OCI-LY7 (cell line): ENCODE measurements at regions not wholly inside any gene's neighbourhood (a gene's known extent, or its start where the extent isn't known, plus 50 kb on each side); places are given as distances from the start of the nearest gene placed in this dataset.
"Not testable (repeated sequence)": the region's sequence is repeated elsewhere in the genome, so short reads cannot be mapped to it uniquely, and the experiment has no call there.

Source experiments
- BruUV-seq: library from RNA; stranded (reverse); fragments of 400-500 nt; replicated peaks from 2 replicates; lab custom pipeline; 2021; lab: Mats Ljungman, UMichigan
- CTCF ChIA-PET: fragments of 300-600 bp; sonication (Branson Sonifier 250); formaldehyde crosslinking; loops from one replicate; lab custom pipeline; 2022; ENCODE audit warnings: antibody characterized with exemption; ENCODE audit not compliant: unreplicated experiment; lab: Charles Lee
- POLR2A ChIA-PET: fragments of 300-600 bp; sonication (Branson Sonifier 250); formaldehyde crosslinking; loops from one replicate; lab custom pipeline; 2022; ENCODE audit warnings: antibody characterized with exemption; lab: Charles Lee
- DNase-seq: peaks from one replicate; pipeline ENCODE4 v3.0.0-alpha.2; 2015; ENCODE audit warnings: low spot score
- H2AFZ ChIP-seq: fragments of 200-600 bp; sonication (generic), shearing (Covaris generic); 2 replicates; pipeline ENCODE4 v1.6.1; 2014; ENCODE audit warnings: mild to moderate bottlenecking, antibody characterized with exemption, low read length, moderate library complexity
- H3K27ac ChIP-seq: fragments of 200-600 bp; sonication (generic); 2 replicates; pipeline ENCODE4 v1.5.1; 2014; ENCODE audit warnings: mixed run types, low read depth, mild to moderate bottlenecking, moderate library complexity, low read length, inconsistent platforms; ENCODE audit not compliant: poor library complexity, severe bottlenecking
- H3K36me3 ChIP-seq: fragments of 200-600 bp; sonication (generic); 2 replicates; pipeline ENCODE4 v1.6.1; 2014; ENCODE audit warnings: mild to moderate bottlenecking, antibody characterized with exemption, low read length, moderate library complexity, mixed read lengths; ENCODE audit not compliant: insufficient read depth
- H3K4me1 ChIP-seq: fragments of 200-600 bp; sonication (generic); 2 replicates; pipeline ENCODE4 v1.5.1; 2014; ENCODE audit warnings: mild to moderate bottlenecking, low read length; ENCODE audit not compliant: insufficient read depth, poor library complexity, severe bottlenecking
- H3K4me2 ChIP-seq: fragments of 200-600 bp; sonication (generic); 2 replicates; pipeline ENCODE4 v1.6.1; 2014; ENCODE audit warnings: mild to moderate bottlenecking, low read length
- H3K4me3 ChIP-seq: fragments of 200-600 bp; sonication (generic); 2 replicates; pipeline ENCODE4 v1.5.1; 2014; ENCODE audit warnings: mild to moderate bottlenecking, low read depth, low read length; ENCODE audit not compliant: poor library complexity, severe bottlenecking
- H3K79me2 ChIP-seq: fragments of 200-600 bp; sonication (generic); 2 replicates; pipeline ENCODE4 v1.6.1; 2016; ENCODE audit warnings: low read depth, mild to moderate bottlenecking, low read length, moderate library complexity, mixed read lengths; ENCODE audit not compliant: insufficient read depth
- H3K9me2 ChIP-seq: fragments of 200-600 bp; sonication (generic); 2 replicates; pipeline ENCODE4 v1.6.1; 2016; ENCODE audit warnings: mild to moderate bottlenecking, low read length, mixed read lengths; ENCODE audit not compliant: insufficient read depth
- H3K9me3 ChIP-seq: fragments of 200-600 bp; sonication (generic); 2 replicates; pipeline ENCODE4 v1.6.1; 2014; ENCODE audit warnings: mild to moderate bottlenecking, mixed run types, low read length, mixed read lengths
- H4K20me1 ChIP-seq: fragments of 200-600 bp; sonication (generic); 2 replicates; pipeline ENCODE4 v1.6.1; 2014; ENCODE audit warnings: mild to moderate bottlenecking, antibody characterized with exemption, low read length, moderate library complexity, mixed read lengths; ENCODE audit not compliant: insufficient read depth
- EZH2phosphoT487 ChIP-seq: fragments of 200-600 bp; sonication (generic); IDR thresholded peaks from 2 replicates; pipeline ENCODE4 v1.6.1; 2018; ENCODE audit warnings: low read depth, borderline replicate concordance, mild to moderate bottlenecking, mixed run types, antibody characterized with exemption, low read length, moderate library complexity, mixed read lengths
- intact Hi-C: fragments of 100-400 bp; cut with micrococcal nuclease; formaldehyde crosslinking; loops from one replicate; pipeline ENCODE4 v1.10.0; 2022; ENCODE audit not compliant: unreplicated experiment
- TF ChIP-seq, protein P1 (sequence below): fragments of 200-600 bp; sonication (generic); conservative IDR thresholded peaks from 2 replicates; pipeline ENCODE4 v1.5.1; 2014; ENCODE audit warnings: mild to moderate bottlenecking, antibody characterized with exemption, low read length, moderate library complexity, mixed read lengths

DNA sequence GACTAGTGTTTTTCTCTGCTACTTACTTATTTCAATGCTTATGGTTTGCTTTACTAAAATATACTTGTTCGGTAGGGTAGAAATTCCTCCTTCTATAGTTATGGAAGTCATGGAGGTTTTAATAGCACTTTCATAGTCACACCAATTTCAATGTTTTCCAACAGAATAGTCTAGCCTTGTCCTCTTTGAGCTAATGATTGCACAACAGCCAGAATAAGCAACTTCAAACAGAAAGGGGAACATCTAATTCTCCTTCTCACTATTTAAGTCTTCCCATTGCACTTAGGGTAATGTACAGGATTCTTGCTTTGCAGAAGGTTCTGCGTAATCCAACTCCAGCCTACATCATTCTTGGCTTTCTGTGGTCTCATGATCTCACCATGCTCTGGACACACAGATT is 287.7 kb upstream of the GCFC2 start:
- no peak overlapping the region for H3K27ac ChIP-seq
- intact Hi-C loops = no loop called here
- TF ChIP-seq EZH2phosphoT487 = no peak
- TF ChIP-seq, protein P1, sequence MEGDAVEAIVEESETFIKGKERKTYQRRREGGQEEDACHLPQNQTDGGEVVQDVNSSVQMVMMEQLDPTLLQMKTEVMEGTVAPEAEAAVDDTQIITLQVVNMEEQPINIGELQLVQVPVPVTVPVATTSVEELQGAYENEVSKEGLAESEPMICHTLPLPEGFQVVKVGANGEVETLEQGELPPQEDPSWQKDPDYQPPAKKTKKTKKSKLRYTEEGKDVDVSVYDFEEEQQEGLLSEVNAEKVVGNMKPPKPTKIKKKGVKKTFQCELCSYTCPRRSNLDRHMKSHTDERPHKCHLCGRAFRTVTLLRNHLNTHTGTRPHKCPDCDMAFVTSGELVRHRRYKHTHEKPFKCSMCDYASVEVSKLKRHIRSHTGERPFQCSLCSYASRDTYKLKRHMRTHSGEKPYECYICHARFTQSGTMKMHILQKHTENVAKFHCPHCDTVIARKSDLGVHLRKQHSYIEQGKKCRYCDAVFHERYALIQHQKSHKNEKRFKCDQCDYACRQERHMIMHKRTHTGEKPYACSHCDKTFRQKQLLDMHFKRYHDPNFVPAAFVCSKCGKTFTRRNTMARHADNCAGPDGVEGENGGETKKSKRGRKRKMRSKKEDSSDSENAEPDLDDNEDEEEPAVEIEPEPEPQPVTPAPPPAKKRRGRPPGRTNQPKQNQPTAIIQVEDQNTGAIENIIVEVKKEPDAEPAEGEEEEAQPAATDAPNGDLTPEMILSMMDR = no peak
- no peak overlapping the region for H2AFZ ChIP-seq
- H3K4me1 ChIP-seq = no peaks in the 10 kb centered on the region
- H3K9me3 ChIP-seq = no peaks in the 10 kb centered on the region
- DNase-seq = no peak
- no peaks in the 10 kb centered on the region for H3K36me3 ChIP-seq
- no peak overlapping the region for H3K4me3 ChIP-seq
- H3K79me2 ChIP-seq = no peaks in the 10 kb centered on the region
- no peak overlapping the region for H3K4me2 ChIP-seq
- CTCF ChIA-PET = no interaction called here
- H3K9me2 ChIP-seq = no peaks in the 10 kb centered on the region
- H4K20me1 ChIP-seq = no peaks in the 10 kb centered on the region
- no TSS peak for BruUV-seq
- POLR2A ChIA-PET = no interaction called here

DNA sequence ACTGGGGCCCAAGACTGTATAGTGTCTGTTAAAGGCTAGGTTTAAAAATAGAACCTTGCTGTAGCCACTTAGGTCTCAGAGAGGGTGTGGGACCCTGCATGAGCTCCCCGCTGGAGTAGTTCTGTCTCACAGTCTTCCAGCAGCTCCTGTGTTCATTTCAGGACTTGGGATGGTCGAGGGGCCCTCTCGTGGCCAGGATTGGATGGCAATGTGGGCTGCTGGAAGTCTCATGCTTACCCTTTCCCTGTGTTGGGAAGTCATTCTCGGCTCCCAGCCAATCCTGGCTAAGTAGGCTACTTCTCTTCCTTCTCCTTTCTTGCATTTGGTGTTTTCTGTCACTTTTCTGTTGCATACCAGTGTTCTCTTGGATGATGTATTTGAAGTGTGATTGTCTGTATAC is 284.0 kb upstream of the GCFC2 start:
- DNase-seq = no peak
- BruUV-seq = no TSS peak
- H4K20me1 ChIP-seq = no peaks in the 10 kb centered on the region
- ChIA-PET POLR2A (no interaction called here), CTCF (no interaction called here)
- no peak overlapping the region for H2AFZ ChIP-seq
- H3K9me2 ChIP-seq = no peaks in the 10 kb centered on the region
- H3K36me3 ChIP-seq = no peaks in the 10 kb centered on the region
- intact Hi-C loops = no loop called here
- no peak overlapping the region for H3K4me3 ChIP-seq
- H3K4me2 ChIP-seq = no peak overlapping the region
- H3K4me1 ChIP-seq = no peaks in the 10 kb centered on the region
- H3K79me2 ChIP-seq = no peaks in the 10 kb centered on the region
- H3K27ac ChIP-seq = no peak overlapping the region
- TF ChIP-seq, protein P1 = no peak
- TF ChIP-seq EZH2phosphoT487 = no peak
- H3K9me3 ChIP-seq = no peaks in the 10 kb centered on the region

DNA sequence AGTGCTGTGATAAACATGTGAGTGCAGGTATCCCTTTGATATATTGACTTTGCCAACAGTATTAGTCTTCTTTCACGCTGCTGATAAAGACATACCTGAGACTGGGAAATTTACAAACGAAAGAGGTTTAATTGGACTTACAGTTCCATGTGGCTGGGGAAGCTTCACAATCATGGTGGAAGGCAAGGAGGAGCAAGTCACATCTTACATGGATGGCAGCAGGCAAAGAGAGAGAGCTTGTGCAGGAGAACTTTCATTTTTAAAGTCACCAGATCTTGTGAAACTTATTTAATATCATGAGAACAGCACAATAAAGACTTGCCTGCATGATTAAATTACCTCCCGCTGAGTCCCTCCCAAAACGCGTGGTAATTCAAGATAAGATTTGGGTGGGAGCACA is 277.9 kb upstream of the GCFC2 start:
- H3K4me1 ChIP-seq, DNase-seq, CTCF ChIA-PET, H3K4me3 ChIP-seq, H3K36me3 ChIP-seq, POLR2A ChIA-PET, intact Hi-C loops, H3K79me2 ChIP-seq, H4K20me1 ChIP-seq, H2AFZ ChIP-seq, BruUV-seq, H3K4me2 ChIP-seq, H3K9me2 ChIP-seq, H3K9me3 ChIP-seq, H3K27ac ChIP-seq: not testable (repeated sequence)
